ENCODE measurements at regions not wholly inside any gene's neighbourhood (a gene's known extent, or its start where the extent isn't known, plus 50 kb on each side); places are given as distances from the start of the nearest gene placed in this dataset.

DNA sequence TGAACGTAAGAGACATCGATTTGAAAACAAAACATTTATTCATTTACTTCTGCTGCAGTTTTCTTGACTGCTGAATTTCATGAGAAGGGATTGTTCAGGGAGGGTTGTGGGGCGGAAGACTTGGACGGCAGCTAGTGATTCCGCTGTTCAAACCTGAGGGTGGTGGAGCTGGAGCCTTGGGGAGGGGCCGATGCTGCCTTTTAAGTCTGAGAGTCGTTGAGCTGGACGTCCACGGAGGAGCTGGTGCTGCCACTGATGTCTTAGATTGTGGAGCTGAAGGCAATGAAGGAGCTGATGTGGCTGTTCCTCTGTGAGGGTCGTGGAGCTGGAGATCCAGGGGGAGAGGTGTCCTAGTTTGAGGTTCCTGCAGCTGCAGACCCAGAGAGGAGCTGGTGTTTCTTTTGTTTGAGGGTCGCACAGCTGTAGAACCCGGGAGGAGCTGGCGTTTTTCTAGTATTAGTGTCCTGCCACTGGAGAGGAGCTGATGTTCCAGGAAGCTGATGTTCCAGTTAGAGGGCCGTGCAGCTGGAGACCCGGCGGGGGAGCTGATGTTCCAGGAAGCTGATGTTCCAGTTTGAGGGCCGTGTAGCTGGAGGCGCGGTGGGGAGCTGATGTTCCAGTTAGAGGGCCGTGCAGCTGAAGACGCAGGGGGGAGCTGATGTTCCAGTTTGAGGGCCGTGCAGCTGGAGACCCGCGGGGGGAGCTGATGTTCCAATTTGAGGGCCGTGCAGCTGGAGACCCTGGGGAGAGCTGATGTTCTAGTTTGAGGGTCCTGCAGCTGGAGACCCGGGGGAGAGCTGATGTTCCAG lies 150.9 kb downstream of the RTP5 start:
- peak in 1 of 2 donors; percentile 6 for DNase-seq
- Histone ChIP-seq H3K27me3 (ENCODE audit: insufficient read depth, low read length) (no peaks in the 10 kb centered on the region), H3K4ac (ENCODE audit: low read depth, low read length) (no peak overlapping the region), H3K79me1 (ENCODE audit: low read length) (no peaks in the 10 kb centered on the region), H3K4me1 (ENCODE audit: control insufficient read depth in 1 of 2, insufficient read depth in 2 of 2, low read length in 2 of 2) (no peaks in the 10 kb centered on the region), H3K27ac (ENCODE audit: low read depth, low read length) (no peak overlapping the region), H3K4me2 (ENCODE audit: low read length) (no peak overlapping the region), H2BK5ac (ENCODE audit: low read depth, low read length, poor library complexity) (no peak overlapping the region), H3K9ac (ENCODE audit: low read length) (no peak overlapping the region), H3K23ac (ENCODE audit: low read length) (no peak overlapping the region), H3K79me2 (ENCODE audit: control insufficient read depth, insufficient read depth, low read length, poor library complexity) (no peaks in the 10 kb centered on the region), H3K36me3 (ENCODE audit: control insufficient read depth in 1 of 2, insufficient read depth in 2 of 2, low read length in 2 of 2) (no peaks in the 10 kb centered on the region), H4K8ac (ENCODE audit: low read depth, low read length) (no peak overlapping the region), H3K4me3 (ENCODE audit: low read depth, low read length) (no peak overlapping the region), H2BK120ac (ENCODE audit: insufficient read depth, low read length, poor library complexity) (no peak overlapping the region), H2AK5ac (ENCODE audit: low read length) (no peak overlapping the region), H4K12ac (ENCODE audit: low read depth, low read length) (no peak overlapping the region), H3K14ac (ENCODE audit: low read length) (no peak overlapping the region), H2AFZ (ENCODE audit: insufficient read depth, low read length, poor library complexity) (no peak overlapping the region), H4K91ac (ENCODE audit: low read depth, low read length) (no peak overlapping the region), H2BK12ac (ENCODE audit: low read length) (no peak overlapping the region), H3K18ac (ENCODE audit: low read length) (no peak overlapping the region), H3K9me3 (ENCODE audit: insufficient read depth, low read depth, low read length) (peaks cover 28% of the 10 kb centered on the region)
- no CpG with 5 or more reads among the region's 26 CpGs for WGBS (ENCODE audit: extremely low coverage, insufficient coverage, insufficient read length)

DNA sequence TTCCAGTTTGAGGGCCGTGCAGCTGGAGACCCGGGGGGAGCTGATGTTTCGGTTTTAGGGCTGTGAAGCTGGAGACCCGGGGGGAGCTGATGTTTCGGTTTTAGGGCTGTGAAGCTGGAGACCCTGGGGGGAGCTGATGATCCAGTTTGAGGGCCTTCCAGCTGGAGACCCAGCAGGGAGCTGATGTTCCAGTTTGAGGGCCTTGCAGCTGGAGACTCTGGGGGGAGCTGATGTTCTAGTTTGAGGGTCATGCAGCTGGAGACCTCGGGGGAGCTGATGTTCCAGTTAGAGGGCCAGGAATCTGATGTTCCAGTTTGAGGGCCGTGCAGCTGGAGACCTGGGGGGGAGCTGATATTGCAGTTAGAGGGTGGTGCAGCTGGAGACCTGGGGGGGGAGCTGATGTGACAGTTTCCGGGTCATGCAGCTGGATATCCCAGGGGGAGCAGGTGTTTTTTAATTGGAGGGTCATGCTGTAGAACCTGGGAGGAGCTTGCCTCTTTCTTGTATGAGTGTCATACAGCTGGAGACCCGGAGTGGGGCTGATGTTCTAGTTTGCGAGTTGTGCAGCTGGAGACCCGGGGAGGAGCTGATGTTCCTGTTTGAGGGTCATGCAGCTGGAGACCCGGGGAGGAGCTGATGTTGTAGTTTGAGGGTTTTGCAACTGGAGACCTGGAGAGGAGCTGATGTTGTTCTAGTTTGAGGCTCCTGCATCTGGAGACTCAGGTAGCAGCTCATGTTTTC lies 153.2 kb downstream of the RTP5 start:
- Histone ChIP-seq H2BK120ac (ENCODE audit: insufficient read depth, low read length, poor library complexity) (no peak overlapping the region), H3K4me3 (ENCODE audit: low read depth, low read length) (no peak overlapping the region), H2BK5ac (ENCODE audit: low read depth, low read length, poor library complexity) (no peak overlapping the region), H3K9ac (ENCODE audit: low read length) (no peak overlapping the region), H3K79me1 (ENCODE audit: low read length) (no peaks in the 10 kb centered on the region), H3K4me2 (ENCODE audit: low read length) (no peak overlapping the region), H3K4ac (ENCODE audit: low read depth, low read length) (no peak overlapping the region), H4K8ac (ENCODE audit: low read depth, low read length) (no peak overlapping the region), H2AFZ (ENCODE audit: insufficient read depth, low read length, poor library complexity) (no peak overlapping the region), H3K36me3 (ENCODE audit: control insufficient read depth in 1 of 2, insufficient read depth in 2 of 2, low read length in 2 of 2) (no peaks in the 10 kb centered on the region), H3K27me3 (ENCODE audit: insufficient read depth, low read length) (no peaks in the 10 kb centered on the region), H4K12ac (ENCODE audit: low read depth, low read length) (no peak overlapping the region), H2AK5ac (ENCODE audit: low read length) (no peak overlapping the region), H3K79me2 (ENCODE audit: control insufficient read depth, insufficient read depth, low read length, poor library complexity) (no peaks in the 10 kb centered on the region), H3K18ac (ENCODE audit: low read length) (no peak overlapping the region), H3K27ac (ENCODE audit: low read depth, low read length) (no peak overlapping the region), H3K14ac (ENCODE audit: low read length) (no peak overlapping the region), H3K4me1 (ENCODE audit: control insufficient read depth in 1 of 2, insufficient read depth in 2 of 2, low read length in 2 of 2) (no peaks in the 10 kb centered on the region), H3K9me3 (ENCODE audit: insufficient read depth, low read depth, low read length) (peaks cover 23% of the 10 kb centered on the region), H3K23ac (ENCODE audit: low read length) (no peak overlapping the region), H2BK12ac (ENCODE audit: low read length) (no peak overlapping the region), H4K91ac (ENCODE audit: low read depth, low read length) (no peak overlapping the region)
- no peak for DNase-seq
- WGBS (ENCODE audit: extremely low coverage, insufficient coverage, insufficient read length) = no CpG with 5 or more reads among the region's 12 CpGs

DNA sequence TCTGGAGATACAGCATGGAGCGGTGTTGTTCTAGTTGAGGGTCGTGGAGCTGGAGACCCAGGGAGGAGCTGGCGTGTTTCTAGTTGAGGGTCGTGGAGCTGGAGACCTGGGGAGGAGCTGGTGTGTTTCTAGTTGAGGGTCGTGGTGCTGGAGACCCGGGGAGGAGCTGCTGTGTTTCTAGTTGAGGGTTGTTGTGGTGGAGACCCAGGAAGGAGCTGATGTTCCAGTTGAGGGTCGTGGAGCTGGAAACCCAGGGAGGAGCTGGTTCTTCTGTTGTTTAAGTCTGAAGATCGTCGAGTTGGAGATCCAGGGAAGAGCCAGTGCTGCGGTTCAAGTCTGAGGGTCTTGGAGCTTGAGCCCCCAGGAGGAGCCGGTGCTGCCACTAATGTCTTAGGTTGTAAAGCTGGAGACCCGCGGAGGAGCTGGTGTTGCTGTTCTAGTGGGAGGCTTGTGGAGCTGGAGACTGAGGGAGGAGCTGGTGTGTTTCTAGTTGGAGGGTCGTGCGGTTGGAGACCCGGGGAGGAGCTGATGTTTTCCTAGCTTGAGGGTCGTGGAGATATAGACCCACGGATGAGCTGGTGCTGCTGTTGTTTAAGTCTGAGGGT lies 155.3 kb downstream of the RTP5 start:
- no peak overlapping the region for H4K8ac ChIP-seq (ENCODE audit: low read depth, low read length)
- H2AFZ ChIP-seq (ENCODE audit: insufficient read depth, low read length, poor library complexity) = no peak overlapping the region
- H3K9me3 ChIP-seq (ENCODE audit: insufficient read depth, low read depth, low read length) = peaks cover 23% of the 10 kb centered on the region
- no peaks in the 10 kb centered on the region for H3K36me3 ChIP-seq (ENCODE audit: control insufficient read depth in 1 of 2, insufficient read depth in 2 of 2, low read length in 2 of 2)
- H4K12ac ChIP-seq (ENCODE audit: low read depth, low read length) = no peak overlapping the region
- no peak overlapping the region for H3K27ac ChIP-seq (ENCODE audit: low read depth, low read length)
- no peak for DNase-seq
- H2AK5ac ChIP-seq (ENCODE audit: low read length) = no peak overlapping the region
- H2BK12ac ChIP-seq (ENCODE audit: low read length) = no peak overlapping the region
- H3K4me2 ChIP-seq (ENCODE audit: low read length) = no peak overlapping the region
- H3K27me3 ChIP-seq (ENCODE audit: insufficient read depth, low read length) = no peaks in the 10 kb centered on the region
- H2BK120ac ChIP-seq (ENCODE audit: insufficient read depth, low read length, poor library complexity) = no peak overlapping the region
- H3K4ac ChIP-seq (ENCODE audit: low read depth, low read length) = no peak overlapping the region
- no peak overlapping the region for H3K4me3 ChIP-seq (ENCODE audit: low read depth, low read length)
- no peak overlapping the region for H3K9ac ChIP-seq (ENCODE audit: low read length)
- H3K79me2 ChIP-seq (ENCODE audit: control insufficient read depth, insufficient read depth, low read length, poor library complexity) = no peaks in the 10 kb centered on the region
- no peak overlapping the region for H3K14ac ChIP-seq (ENCODE audit: low read length)
- no peak overlapping the region for H4K91ac ChIP-seq (ENCODE audit: low read depth, low read length)
- no peak overlapping the region for H2BK5ac ChIP-seq (ENCODE audit: low read depth, low read length, poor library complexity)
- H3K18ac ChIP-seq (ENCODE audit: low read length) = no peak overlapping the region
- no peaks in the 10 kb centered on the region for H3K79me1 ChIP-seq (ENCODE audit: low read length)
- no peaks in the 10 kb centered on the region for H3K4me1 ChIP-seq (ENCODE audit: control insufficient read depth in 1 of 2, insufficient read depth in 2 of 2, low read length in 2 of 2)
- WGBS (ENCODE audit: extremely low coverage, insufficient coverage, insufficient read length) = no CpG with 5 or more reads among the region's 18 CpGs
- no peak overlapping the region for H3K23ac ChIP-seq (ENCODE audit: low read length)

DNA sequence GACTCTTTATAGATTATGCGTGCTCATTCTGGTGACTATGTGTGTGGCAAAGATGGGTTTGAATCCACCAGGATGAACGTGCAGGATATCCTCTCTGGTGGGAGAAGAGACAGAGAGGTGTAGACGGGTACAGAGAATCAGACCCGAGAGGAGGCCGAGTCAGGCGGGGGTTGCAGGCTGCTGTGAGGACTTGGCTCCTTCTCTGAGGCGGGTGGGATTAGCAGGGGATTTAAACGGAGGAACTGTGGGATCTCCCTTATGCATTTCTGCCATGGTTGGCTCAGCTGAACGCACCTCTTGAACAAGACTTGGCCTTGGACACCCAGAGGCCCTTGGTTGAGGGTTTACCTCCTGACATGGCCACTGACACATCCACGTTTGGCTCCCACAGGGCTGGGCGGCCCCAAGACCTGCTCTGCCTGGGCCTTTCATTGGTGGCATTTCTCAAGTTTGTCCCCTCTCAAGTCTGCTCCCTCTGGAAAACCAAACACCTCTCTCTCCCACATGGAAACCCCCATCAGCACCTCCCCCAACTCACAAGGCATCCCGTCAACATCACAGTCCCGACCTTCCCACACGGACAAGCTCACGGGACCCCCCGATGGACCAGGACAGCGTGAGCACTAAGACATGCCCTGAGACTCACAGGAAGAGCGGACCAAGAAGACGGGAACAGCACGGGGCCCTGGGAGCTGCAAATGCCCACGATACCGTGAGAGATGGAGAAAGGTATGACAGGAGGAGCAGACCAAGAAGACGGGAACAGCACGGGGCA lies 158.3 kb downstream of the RTP5 start:
- Histone ChIP-seq H2BK12ac (ENCODE audit: low read length) (no peak overlapping the region), H4K12ac (ENCODE audit: low read depth, low read length) (no peak overlapping the region), H4K91ac (ENCODE audit: low read depth, low read length) (no peak overlapping the region), H2AK5ac (ENCODE audit: low read length) (no peak overlapping the region), H3K27ac (ENCODE audit: low read depth, low read length) (no peak overlapping the region), H3K27me3 (ENCODE audit: insufficient read depth, low read length) (no peaks in the 10 kb centered on the region), H2BK120ac (ENCODE audit: insufficient read depth, low read length, poor library complexity) (no peak overlapping the region), H3K4me3 (ENCODE audit: low read depth, low read length) (peak overlapping the region; percentile 9), H3K23ac (ENCODE audit: low read length) (no peak overlapping the region), H3K9me3 (ENCODE audit: insufficient read depth, low read depth, low read length) (peaks cover 20% of the 10 kb centered on the region), H3K79me2 (ENCODE audit: control insufficient read depth, insufficient read depth, low read length, poor library complexity) (no peaks in the 10 kb centered on the region), H2BK5ac (ENCODE audit: low read depth, low read length, poor library complexity) (no peak overlapping the region), H4K8ac (ENCODE audit: low read depth, low read length) (no peak overlapping the region), H2AFZ (ENCODE audit: insufficient read depth, low read length, poor library complexity) (no peak overlapping the region), H3K36me3 (ENCODE audit: control insufficient read depth in 1 of 2, insufficient read depth in 2 of 2, low read length in 2 of 2) (no peaks in the 10 kb centered on the region), H3K18ac (ENCODE audit: low read length) (no peak overlapping the region), H3K9ac (ENCODE audit: low read length) (no peak overlapping the region), H3K4me1 (ENCODE audit: control insufficient read depth in 1 of 2, insufficient read depth in 2 of 2, low read length in 2 of 2) (no peaks in the 10 kb centered on the region), H3K4me2 (ENCODE audit: low read length) (no peak overlapping the region), H3K79me1 (ENCODE audit: low read length) (no peaks in the 10 kb centered on the region), H3K14ac (ENCODE audit: low read length) (no peak overlapping the region), H3K4ac (ENCODE audit: low read depth, low read length) (no peak overlapping the region)
- DNase-seq = no peak
- no CpG with 5 or more reads among the region's 24 CpGs for WGBS (ENCODE audit: extremely low coverage, insufficient coverage, insufficient read length)

Measured in trophoblast cell (in vitro differentiated cells and primary cell).